Lung (tissue), 11 donors: ENCODE measurements at regions not wholly inside any gene's neighbourhood (a gene's known extent, or its start where the extent isn't known, plus 50 kb on each side); places are given as distances from the start of the nearest gene placed in this dataset.

ENCODE experiments used
- ATAC-seq: fragments of 200-7000 bp; cut with Tn5 transposase; one replicate; pipeline ENCODE4 v1.9.1; 2020; ENCODE audit warnings: moderate number of reproducible peaks; ENCODE audit not compliant: insufficient read depth, low FRiP score
- DNase-seq, 3 donors: peaks; one replicate each; pipeline ENCODE4 v3.0.0-alpha.2; 2013 to 2017
- H3K27ac ChIP-seq, 2 donors: one replicate each; pipeline ENCODE4 v1.5.1; 2013; ENCODE audit warnings: mild to moderate bottlenecking in 2 of 2, moderate library complexity in 2 of 2, control low read depth in 1 of 2, inconsistent platforms in 1 of 2, low read depth in 1 of 2, low read length in 1 of 2
- H3K27me3 ChIP-seq, 3 donors: one replicate each; pipeline ENCODE4 v1.5.1; 2013; ENCODE audit warnings: low read length in 2 of 3; ENCODE audit not compliant: control insufficient read depth in 3 of 3, insufficient read depth in 3 of 3
- H3K36me3 ChIP-seq, 4 donors: one replicate each; pipeline ENCODE4 v1.5.1; 2013; ENCODE audit warnings: low read length in 4 of 4, mild to moderate bottlenecking in 1 of 4, moderate library complexity in 1 of 4; ENCODE audit not compliant: control insufficient read depth in 4 of 4, insufficient read depth in 4 of 4
- H3K4me1 ChIP-seq, 5 donors: one replicate each; pipeline ENCODE4 v1.5.1; 2013; ENCODE audit warnings: low read length in 5 of 5, mild to moderate bottlenecking in 2 of 5, moderate library complexity in 1 of 5; ENCODE audit not compliant: control insufficient read depth in 5 of 5, insufficient read depth in 5 of 5
- H3K4me3 ChIP-seq: one replicate; pipeline ENCODE4 v1.5.1; 2013; ENCODE audit warnings: mild to moderate bottlenecking, control low read depth, moderate library complexity
- H3K9ac ChIP-seq, 2 donors: one replicate each; pipeline ENCODE4 v1.5.1; 2013; ENCODE audit warnings: low read length in 2 of 2, control low read depth in 1 of 2; ENCODE audit not compliant: insufficient read depth in 1 of 2
- H3K9me3 ChIP-seq, 4 donors: one replicate each; pipeline ENCODE4 v1.5.1; 2013; ENCODE audit warnings: low read length in 3 of 4, mild to moderate bottlenecking in 1 of 4, moderate library complexity in 1 of 4; ENCODE audit not compliant: control insufficient read depth in 4 of 4, insufficient read depth in 3 of 4
- CTCF ChIP-seq: IDR thresholded peaks from 2 replicates; pipeline ENCODE4 v1.5.1; 2012; ENCODE audit warnings: mild to moderate bottlenecking; ENCODE audit errors: control extremely low read depth, extremely low read depth
- WGBS, 2 donors: extraction: QIAGEN DNeasy Blood & Tissue Kit; methylation state at CpG; one replicate each; pipeline ENCODE4 v1.1.7; 2013; 5-methylcytosine and 5-hydroxymethylcytosine counted together
- donor health status: control.
- donor health status: control.
- donor health status: Bipolar disorder and iron deficiency.
- donor health status: healthy.
- donor health status: DM: yes; HTN: yes; CAD: no.

- Histone ChIP-seq H3K36me3 (no peaks in the 10 kb centered on the region), H3K4me3 (no peak overlapping the region), H3K27me3 (no peaks in the 10 kb centered on the region), H3K9me3 (no peaks in the 10 kb centered on the region), H3K4me1 (no peaks in the 10 kb centered on the region), H3K9ac (no peak overlapping the region), H3K27ac (no peak overlapping the region)
- DNase-seq, result no peak
- TF ChIP-seq CTCF, result no peak
- no peak for ATAC-seq
- WGBS, 2 donors, result 80 to 85% methylated on average over 1 of the region's 1 CpG
Measured at GRCh38 chr10:60643874-60644273, 134.4 kb upstream of the CDK1 start.

GRCh38 chr10:60629332-60629731 is 148.9 kb upstream of the CDK1 start:
- no peaks in the 10 kb centered on the region for H3K27me3 ChIP-seq
- H3K9me3 ChIP-seq, result peaks cover 0 to 1% (median 0%) of the 10 kb centered on the region in 4 donors
- DNase-seq (no peak), ATAC-seq (no peak)
- no peak overlapping the region for H3K9ac ChIP-seq
- H3K4me3 ChIP-seq, result no peak overlapping the region
- H3K4me1 ChIP-seq, result no peaks in the 10 kb centered on the region
- no peak overlapping the region for H3K27ac ChIP-seq
- no peaks in the 10 kb centered on the region for H3K36me3 ChIP-seq
- TF ChIP-seq CTCF, result no peak
- WGBS, 2 donors, result 98 to 100% methylated on average over 1 of the region's 1 CpG

GRCh38 chr10:60627778-60628748 is 150.2 kb upstream of the CDK1 start:
- H3K27me3 ChIP-seq, result no peaks in the 10 kb centered on the region
- H3K36me3 ChIP-seq, result no peaks in the 10 kb centered on the region
- H3K27ac ChIP-seq, result no peak overlapping the region
- DNase-seq (no peak), ATAC-seq (no peak)
- peaks cover 0 to 1% (median 0%) of the 10 kb centered on the region in 4 donors for H3K9me3 ChIP-seq
- TF ChIP-seq CTCF, result no peak
- no peak overlapping the region for H3K9ac ChIP-seq
- WGBS, 2 donors, result 92 to 94% methylated on average over 6 of the region's 6 CpGs
- no peaks in the 10 kb centered on the region for H3K4me1 ChIP-seq
- H3K4me3 ChIP-seq, result no peak overlapping the region
